ENCODE measurements at regions not wholly inside any gene's neighbourhood (a gene's known extent, or its start where the extent isn't known, plus 50 kb on each side); places are given as distances from the start of the nearest gene placed in this dataset.
A peak's percentile ranks its signal among the peaks of the same experiment; 100 is the strongest.

- DNase-seq (ENCODE audit: low read depth), result no peak
These were observed 698.8 kb upstream of the CELF2 start for GRCh38 chr10:10318856-10319255.

DNA sequence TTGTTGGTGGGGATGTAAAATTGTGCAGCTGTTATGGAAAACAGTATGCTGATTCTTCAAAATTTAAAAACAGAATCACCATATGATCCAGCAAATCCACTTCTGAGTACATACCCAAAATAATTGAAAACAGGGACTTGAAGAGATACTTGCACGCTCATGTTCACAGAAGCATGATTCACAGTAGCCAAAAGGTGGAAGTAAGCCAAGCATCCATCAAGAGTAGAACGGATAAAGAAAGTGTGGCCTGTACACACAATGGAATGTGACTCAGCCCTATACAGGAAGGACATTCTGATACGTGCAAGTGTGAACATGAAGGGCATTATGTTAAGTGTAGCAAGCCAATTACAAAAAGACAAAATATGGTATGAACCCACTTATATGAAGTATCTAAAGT lies 696.7 kb upstream of the CELF2 start:
- TF ChIP-seq CTCF (conservative IDR thresholded peaks at IDR 0.05; ENCODE audit: low read length), result no peak
- no peak overlapping the region for H3K4me3 ChIP-seq (ENCODE audit: low read length)
- DNase-seq (ENCODE audit: low read depth), result peak; percentile 35

More at GRCh38 chr10:10318856-10319255, 698.8 kb upstream of the CELF2 start:
- no peak overlapping the region for H3K4me3 ChIP-seq (ENCODE audit: low read length)
- no peak for TF ChIP-seq CTCF (conservative IDR thresholded peaks at IDR 0.05; ENCODE audit: low read length)

- no peak overlapping the region for H3K4me3 ChIP-seq (ENCODE audit: low read length)
- no peak for TF ChIP-seq CTCF (conservative IDR thresholded peaks at IDR 0.05; ENCODE audit: low read length)
- DNase-seq (ENCODE audit: low read depth), result no peak
These were observed 691.6 kb upstream of the CELF2 start for GRCh38 chr10:10326116-10326515.

DNA sequence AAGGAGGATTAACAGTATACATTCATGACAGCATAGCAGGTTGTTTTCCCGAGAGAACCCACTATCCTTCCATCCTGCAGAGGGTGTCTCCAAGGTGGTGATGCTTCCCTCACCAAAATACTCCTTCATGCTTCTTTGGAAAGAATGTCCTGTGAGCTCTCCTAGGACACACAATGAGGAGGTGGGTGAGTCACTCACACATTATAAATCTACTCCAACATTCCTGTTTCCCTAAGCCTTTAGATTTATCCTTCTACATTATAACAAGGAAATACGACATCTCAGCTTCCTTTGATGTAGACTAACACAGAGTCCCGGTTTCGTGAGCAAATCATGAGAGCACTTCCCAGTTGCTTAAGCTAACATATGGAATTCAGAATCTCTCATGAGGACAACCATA lies 689.7 kb upstream of the CELF2 start:
- no peak for TF ChIP-seq CTCF (conservative IDR thresholded peaks at IDR 0.05; ENCODE audit: low read length)
- DNase-seq (ENCODE audit: low read depth), result no peak
- no peak overlapping the region for H3K4me3 ChIP-seq (ENCODE audit: low read length)

GRCh38 chr10:10330418-10330817 lies 687.3 kb upstream of the CELF2 start:
- no peak overlapping the region for H3K4me3 ChIP-seq (ENCODE audit: low read length)
- no peak for TF ChIP-seq CTCF (conservative IDR thresholded peaks at IDR 0.05; ENCODE audit: low read length)
- no peak for DNase-seq (ENCODE audit: low read depth)

GRCh38 chr10:10332786-10333185 lies 684.9 kb upstream of the CELF2 start:
- no peak for DNase-seq (ENCODE audit: low read depth)

DNA sequence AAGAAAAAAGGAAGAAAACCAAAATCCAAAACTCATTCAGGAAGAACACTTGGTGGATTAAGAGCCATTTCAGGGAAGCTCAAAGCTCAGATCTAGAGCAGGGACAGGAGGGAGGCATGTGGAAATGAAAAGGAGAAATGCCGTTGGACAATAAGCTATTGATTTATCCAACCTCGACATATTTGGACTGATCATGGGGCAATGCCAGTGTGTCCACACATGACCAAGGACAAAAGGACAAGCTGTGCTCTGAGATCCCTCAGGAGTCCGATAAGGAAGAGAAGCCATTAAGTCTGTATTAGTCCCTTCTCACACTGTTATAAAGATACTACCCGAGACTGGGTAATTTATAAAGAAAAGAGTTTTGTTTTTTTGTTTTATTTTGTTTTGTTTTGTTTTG lies 684.0 kb upstream of the CELF2 start:
- no peak for TF ChIP-seq CTCF (conservative IDR thresholded peaks at IDR 0.05; ENCODE audit: low read length)
- no peak for DNase-seq (ENCODE audit: low read depth)
- no peak overlapping the region for H3K4me3 ChIP-seq (ENCODE audit: low read length)

More at GRCh38 chr10:10332786-10333185, 684.9 kb upstream of the CELF2 start:
- TF ChIP-seq CTCF (conservative IDR thresholded peaks at IDR 0.05; ENCODE audit: low read length), result no peak
- no peak overlapping the region for H3K4me3 ChIP-seq (ENCODE audit: low read length)

Data from AG10803 (cell line).